Fibroblast of mammary gland (primary cell): ENCODE measurements at regions not wholly inside any gene's neighbourhood (a gene's known extent, or its start where the extent isn't known, plus 50 kb on each side); places are given as distances from the start of the nearest gene placed in this dataset.

Experiments used
- DNase-seq: peaks from one replicate; pipeline ENCODE4 v3.0.0-alpha.2; 2010; ENCODE audit warnings: low read depth
- H3K4me3 ChIP-seq: 2 replicates; pipeline ENCODE4 v1.5.1; 2011; ENCODE audit warnings: low read depth, mild to moderate bottlenecking, low read length, moderate library complexity; ENCODE audit not compliant: control insufficient read depth
- TF ChIP-seq, protein P1 (sequence below): conservative IDR thresholded peaks from 2 replicates; pipeline ENCODE4 v1.5.1; 2011; ENCODE audit warnings: low read depth, low read length, inconsistent platforms; ENCODE audit not compliant: control insufficient read depth, insufficient read depth

GRCh38 chr17:77546772-77547241 is 406.0 kb downstream of the SEC14L1 start:
- TF ChIP-seq, protein P1, sequence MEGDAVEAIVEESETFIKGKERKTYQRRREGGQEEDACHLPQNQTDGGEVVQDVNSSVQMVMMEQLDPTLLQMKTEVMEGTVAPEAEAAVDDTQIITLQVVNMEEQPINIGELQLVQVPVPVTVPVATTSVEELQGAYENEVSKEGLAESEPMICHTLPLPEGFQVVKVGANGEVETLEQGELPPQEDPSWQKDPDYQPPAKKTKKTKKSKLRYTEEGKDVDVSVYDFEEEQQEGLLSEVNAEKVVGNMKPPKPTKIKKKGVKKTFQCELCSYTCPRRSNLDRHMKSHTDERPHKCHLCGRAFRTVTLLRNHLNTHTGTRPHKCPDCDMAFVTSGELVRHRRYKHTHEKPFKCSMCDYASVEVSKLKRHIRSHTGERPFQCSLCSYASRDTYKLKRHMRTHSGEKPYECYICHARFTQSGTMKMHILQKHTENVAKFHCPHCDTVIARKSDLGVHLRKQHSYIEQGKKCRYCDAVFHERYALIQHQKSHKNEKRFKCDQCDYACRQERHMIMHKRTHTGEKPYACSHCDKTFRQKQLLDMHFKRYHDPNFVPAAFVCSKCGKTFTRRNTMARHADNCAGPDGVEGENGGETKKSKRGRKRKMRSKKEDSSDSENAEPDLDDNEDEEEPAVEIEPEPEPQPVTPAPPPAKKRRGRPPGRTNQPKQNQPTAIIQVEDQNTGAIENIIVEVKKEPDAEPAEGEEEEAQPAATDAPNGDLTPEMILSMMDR = no peak
- no peak overlapping the region for H3K4me3 ChIP-seq
- no peak for DNase-seq

DNA sequence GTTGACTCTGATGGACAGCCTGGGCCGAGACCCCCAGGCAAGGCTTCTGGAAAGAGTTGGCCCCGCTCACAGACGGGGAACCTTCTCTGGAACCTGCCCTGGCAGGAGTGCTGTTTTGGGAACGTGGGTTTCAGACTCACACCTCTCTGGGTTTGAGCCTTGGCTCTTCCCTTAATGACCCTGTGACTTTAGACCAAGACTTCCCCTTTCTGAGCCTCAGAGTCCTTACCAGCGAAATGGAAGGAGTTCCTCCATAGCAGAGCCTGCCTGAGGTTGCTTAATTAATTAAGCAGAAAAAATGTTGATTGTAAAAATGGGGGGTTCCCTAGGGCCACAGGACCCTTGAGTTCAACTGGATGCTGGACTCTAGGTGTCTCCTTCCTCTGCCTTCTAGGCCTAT is 408.2 kb downstream of the SEC14L1 start:
- H3K4me3 ChIP-seq = no peak overlapping the region
- TF ChIP-seq, protein P1 = no peak
- no peak for DNase-seq

DNA sequence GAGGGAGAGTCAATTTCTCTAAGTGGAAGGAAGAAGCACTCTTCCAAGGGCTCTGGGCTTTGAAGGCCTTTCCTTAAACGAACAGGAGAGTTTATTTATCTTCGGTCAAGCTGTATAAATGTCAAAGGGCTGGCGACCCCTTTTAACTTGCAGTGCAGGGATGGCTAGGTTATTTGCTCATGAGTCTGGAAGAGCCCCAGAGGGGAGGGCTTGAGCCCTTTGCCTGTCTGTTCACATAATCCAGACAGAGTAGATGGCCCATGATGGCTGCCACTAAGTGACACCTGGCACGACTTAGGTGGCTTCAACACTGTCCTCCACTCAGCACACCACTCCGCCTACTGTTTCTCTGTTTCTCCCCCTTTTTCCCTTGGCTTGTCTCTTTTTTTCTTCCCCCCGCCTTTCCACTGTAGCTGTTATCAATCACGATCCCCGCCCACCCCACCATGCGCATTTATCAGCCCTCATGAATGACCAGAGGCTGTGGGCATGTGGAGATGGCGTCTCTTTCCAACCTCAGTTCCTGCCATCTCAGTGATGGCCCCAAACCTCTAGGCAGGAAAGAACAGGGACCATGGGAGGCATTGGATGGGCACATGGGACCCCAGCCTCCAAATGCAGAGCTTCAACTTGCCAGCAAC is 408.7 kb upstream of the TNRC6C start:
- TF ChIP-seq, protein P1 = no peak
- no peak overlapping the region for H3K4me3 ChIP-seq
- no peak for DNase-seq

- DNase-seq = no peak
- TF ChIP-seq, protein P1 = no peak
- no peak overlapping the region for H3K4me3 ChIP-seq
These were observed 404.9 kb upstream of the TNRC6C start for GRCh38 chr17:77553459-77554066.

- H3K4me3 ChIP-seq = no peak overlapping the region
- DNase-seq = no peak
- TF ChIP-seq, protein P1 = no peak
These were observed 403.3 kb upstream of the TNRC6C start for GRCh38 chr17:77555121-77555591.

DNA sequence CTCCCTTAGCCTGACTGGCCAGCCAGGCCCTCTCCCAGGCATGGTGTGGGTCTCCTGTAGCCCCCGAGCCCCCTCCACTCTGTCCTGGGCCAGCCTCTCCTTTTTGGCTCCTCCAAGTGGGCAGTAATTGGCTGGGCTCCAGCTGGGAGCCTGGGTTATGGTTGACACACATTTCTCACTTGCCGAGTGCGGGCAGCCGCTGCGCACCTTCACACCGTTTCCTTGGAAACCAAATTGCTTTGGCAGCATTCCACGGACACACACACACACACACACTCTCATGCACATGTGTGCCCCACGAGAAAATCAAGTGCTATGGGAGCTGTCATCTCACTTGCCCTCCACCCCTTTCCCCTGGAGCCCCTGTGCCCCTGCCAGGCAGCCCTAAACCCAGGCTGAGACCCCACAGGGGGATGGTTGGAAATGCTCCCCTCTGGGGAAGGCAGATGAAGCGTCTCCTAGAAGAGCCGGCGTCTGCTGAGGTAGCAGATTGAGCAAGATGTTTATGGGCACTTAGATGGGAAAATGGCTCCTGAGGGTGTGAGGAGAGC is 402.7 kb upstream of the TNRC6C start:
- H3K4me3 ChIP-seq = no peak overlapping the region
- TF ChIP-seq, protein P1 = no peak
- peak; percentile 16 for DNase-seq
